Right cardiac atrium (tissue), 5 donors: ENCODE measurements at regions not wholly inside any gene's neighbourhood (a gene's known extent, or its start where the extent isn't known, plus 50 kb on each side); places are given as distances from the start of the nearest gene placed in this dataset.

Experiments used
- ATAC-seq, 2 donors: fragments of 200-7000 bp; cut with Tn5 transposase; one replicate each; pipeline versions ENCODE4 v1.8.0 to v1.9.1; 2020; ENCODE audit warnings: moderate library complexity in 2 of 2, mild to moderate bottlenecking in 1 of 2
- DNase-seq, 3 donors: peaks; one replicate each; pipeline ENCODE4 v3.0.0-alpha.2; 2020
- H3K27ac ChIP-seq: one replicate; pipeline ENCODE4 v1.5.1; 2013; ENCODE audit warnings: mild to moderate bottlenecking, low read length, control low read depth, moderate library complexity
- H3K27me3 ChIP-seq: one replicate; pipeline ENCODE4 v1.6.1; 2013; ENCODE audit not compliant: control insufficient read depth, insufficient read depth
- H3K4me1 ChIP-seq: one replicate; pipeline ENCODE4 v1.6.1; 2013; ENCODE audit warnings: low read length; ENCODE audit not compliant: control insufficient read depth, insufficient read depth
- H3K4me3 ChIP-seq: one replicate; pipeline ENCODE4 v1.5.1; 2013; ENCODE audit warnings: low read length, control low read depth
- H3K9me3 ChIP-seq: one replicate; pipeline ENCODE4 v1.6.1; 2013; ENCODE audit warnings: low read length; ENCODE audit not compliant: control insufficient read depth
- WGBS: extraction: QIAGEN DNeasy Blood & Tissue Kit; methylation state at CpG from one replicate; pipeline ENCODE4 v1.1.7; 2013; 5-methylcytosine and 5-hydroxymethylcytosine counted together
- intact Hi-C, 4 donors: fragments of 100-400 bp; cut with DNase I; formaldehyde crosslinking; loops; one replicate each; pipeline versions ENCODE4 v1.11.0 to v1.14.0; 2022 to 2023
- donor health status: healthy with polysubstance abuse.
- donor health status: DM: no; HTN: yes; CAD: no.
- donor health status: DM: no; HTN: no; CAD: no.
- donor health status: DM: no; HTN: yes; CAD: no; lungs with severe emphysema.
- donor health status: DM: yes; HTN: yes; CAD: no.

GRCh38 chr16:54843424-54843750, 87.3 kb upstream of the IRX5 start:
- H3K4me1 ChIP-seq = no peaks in the 10 kb centered on the region
- WGBS = 83% methylated on average over 1 of the region's 1 CpG
- no peak overlapping the region for H3K4me3 ChIP-seq
- intact Hi-C loops = no loop called here
- no peak for DNase-seq
- no peak overlapping the region for H3K27ac ChIP-seq
- no peak for ATAC-seq
- H3K27me3 ChIP-seq = no peaks in the 10 kb centered on the region
- H3K9me3 ChIP-seq = peaks cover 2% of the 10 kb centered on the region

- no peak for ATAC-seq
- Histone ChIP-seq H3K4me1 (no peaks in the 10 kb centered on the region), H3K27me3 (no peaks in the 10 kb centered on the region), H3K9me3 (peaks cover 2% of the 10 kb centered on the region), H3K4me3 (no peak overlapping the region), H3K27ac (no peak overlapping the region)
- DNase-seq = no peak
- 90% methylated on average over 5 of the region's 5 CpGs for WGBS
- intact Hi-C loops = no loop called here
Observed at GRCh38 chr16:54842743-54843423, 87.8 kb upstream of the IRX5 start.

- WGBS = 96% methylated on average over 26 of the region's 26 CpGs
Observed at GRCh38 chr16:54829691-54830090, 101.0 kb upstream of the IRX5 start.

GRCh38 chr16:54822892-54823291, 107.8 kb upstream of the IRX5 start:
- intact Hi-C loops = no loop called here
- no peaks in the 10 kb centered on the region for H3K27me3 ChIP-seq
- DNase-seq (no peak), ATAC-seq (no peak)
- H3K4me3 ChIP-seq = no peak overlapping the region
- 54% methylated on average over 4 of the region's 4 CpGs for WGBS
- H3K4me1 ChIP-seq = no peaks in the 10 kb centered on the region
- no peaks in the 10 kb centered on the region for H3K9me3 ChIP-seq
- no peak overlapping the region for H3K27ac ChIP-seq

More at GRCh38 chr16:54829691-54830090, 101.0 kb upstream of the IRX5 start:
- H3K4me1 ChIP-seq = no peaks in the 10 kb centered on the region
- no peak overlapping the region for H3K4me3 ChIP-seq
- DNase-seq (peak in 1 of 3 donors; percentile 14), ATAC-seq (no peak)
- no peaks in the 10 kb centered on the region for H3K27me3 ChIP-seq
- no peak overlapping the region for H3K27ac ChIP-seq
- intact Hi-C loops = no loop called here
- H3K9me3 ChIP-seq = no peaks in the 10 kb centered on the region

- H3K9me3 ChIP-seq = no peaks in the 10 kb centered on the region
- 90% methylated on average over 5 of the region's 5 CpGs for WGBS
- ATAC-seq (no peak), DNase-seq (no peak)
- H3K27me3 ChIP-seq = no peaks in the 10 kb centered on the region
- no peak overlapping the region for H3K27ac ChIP-seq
- intact Hi-C loops = no loop called here
- H3K4me3 ChIP-seq = no peak overlapping the region
- H3K4me1 ChIP-seq = no peaks in the 10 kb centered on the region
Observed at GRCh38 chr16:54822492-54822891, 108.2 kb upstream of the IRX5 start.

GRCh38 chr16:54821731-54822130, 108.9 kb upstream of the IRX5 start:
- no peak for DNase-seq
- Histone ChIP-seq H3K4me3 (no peak overlapping the region), H3K27ac (no peak overlapping the region), H3K27me3 (no peaks in the 10 kb centered on the region), H3K9me3 (no peaks in the 10 kb centered on the region), H3K4me1 (no peaks in the 10 kb centered on the region)
- WGBS = 82% methylated on average over 2 of the region's 2 CpGs
- intact Hi-C loops = no loop called here
- ATAC-seq = no peak

GRCh38 chr16:54817940-54818574, 112.6 kb upstream of the IRX5 start:
- H3K4me1 ChIP-seq = no peaks in the 10 kb centered on the region
- DNase-seq = no peak
- H3K4me3 ChIP-seq = no peak overlapping the region
- WGBS = 72% methylated on average over 17 of the region's 17 CpGs
- H3K9me3 ChIP-seq = no peaks in the 10 kb centered on the region
- intact Hi-C loops = loop anchor here in 1 of 4 donors (5.0 kb wide), 1 partner anchor 536 kb away; no protein-coding TSS in a partner anchor
- H3K27ac ChIP-seq = no peak overlapping the region
- no peak for ATAC-seq
- no peaks in the 10 kb centered on the region for H3K27me3 ChIP-seq

- Histone ChIP-seq H3K27ac (no peak overlapping the region), H3K27me3 (no peaks in the 10 kb centered on the region), H3K4me1 (no peaks in the 10 kb centered on the region), H3K9me3 (no peaks in the 10 kb centered on the region), H3K4me3 (no peak overlapping the region)
- DNase-seq (no peak), ATAC-seq (no peak)
- 53% methylated on average over 10 of the region's 10 CpGs for WGBS
- intact Hi-C loops = loop anchor here in 1 of 4 donors (5.0 kb wide), 1 partner anchor 535 kb away; no protein-coding TSS in a partner anchor
Observed at GRCh38 chr16:54817432-54817831, 113.2 kb upstream of the IRX5 start.

GRCh38 chr16:54816471-54816870, 114.2 kb upstream of the IRX5 start:
- Histone ChIP-seq H3K4me1 (no peaks in the 10 kb centered on the region), H3K4me3 (no peak overlapping the region), H3K9me3 (no peaks in the 10 kb centered on the region), H3K27ac (no peak overlapping the region), H3K27me3 (no peaks in the 10 kb centered on the region)
- intact Hi-C loops = loop anchor here in 1 of 4 donors (5.0 kb wide), 1 partner anchor 534 kb away; no protein-coding TSS in a partner anchor
- WGBS = 59% methylated on average over 3 of the region's 3 CpGs
- ATAC-seq (no peak), DNase-seq (no peak)

GRCh38 chr16:54815177-54815576, 115.5 kb upstream of the IRX5 start:
- ATAC-seq = no peak

GRCh38 chr16:54813778-54814177, 116.9 kb upstream of the IRX5 start:
- H3K27ac ChIP-seq = no peak overlapping the region
- ATAC-seq (no peak), DNase-seq (no peak)
- H3K9me3 ChIP-seq = no peaks in the 10 kb centered on the region
- H3K27me3 ChIP-seq = no peaks in the 10 kb centered on the region
- WGBS = 90% methylated on average over 5 of the region's 5 CpGs
- H3K4me3 ChIP-seq = no peak overlapping the region
- no peaks in the 10 kb centered on the region for H3K4me1 ChIP-seq
- intact Hi-C loops = no loop called here

More at GRCh38 chr16:54815177-54815576, 115.5 kb upstream of the IRX5 start:
- 65% methylated on average over 3 of the region's 3 CpGs for WGBS
- no peak for DNase-seq
- Histone ChIP-seq H3K4me3 (no peak overlapping the region), H3K4me1 (no peaks in the 10 kb centered on the region), H3K27me3 (no peaks in the 10 kb centered on the region), H3K9me3 (no peaks in the 10 kb centered on the region), H3K27ac (no peak overlapping the region)
- intact Hi-C loops = loop anchor here in 1 of 4 donors (5.0 kb wide), 1 partner anchor 533 kb away; no protein-coding TSS in a partner anchor
